Upper lobe of right lung (tissue), 1 donor: ENCODE measurements at regions not wholly inside any gene's neighbourhood (a gene's known extent, or its start where the extent isn't known, plus 50 kb on each side); places are given as distances from the start of the nearest gene placed in this dataset.

ENCODE experiments used
- ATAC-seq: fragments of 200-7000 bp; cut with Tn5 transposase; one replicate; pipeline ENCODE4 v1.9.1; 2020; ENCODE audit warnings: mild to moderate bottlenecking, moderate library complexity
- DNase-seq: peaks from one replicate; pipeline ENCODE4 v3.0.0-alpha.2; 2020
- H3K27ac ChIP-seq: fragments of 200-600 bp; one replicate; pipeline ENCODE4 v1.8.0; 2022
- H3K27me3 ChIP-seq: fragments of 200-600 bp; one replicate; pipeline ENCODE4 v1.8.0; 2022; ENCODE audit warnings: mild to moderate bottlenecking
- H3K36me3 ChIP-seq: fragments of 200-600 bp; one replicate; pipeline ENCODE4 v1.8.0; 2022
- H3K4me1 ChIP-seq: fragments of 200-600 bp; one replicate; pipeline ENCODE4 v1.8.0; 2022
- H3K4me3 ChIP-seq: fragments of 200-600 bp; one replicate; pipeline ENCODE4 v1.8.0; 2022; ENCODE audit warnings: mild to moderate bottlenecking
- H3K9me3 ChIP-seq: fragments of 200-600 bp; one replicate; pipeline ENCODE4 v1.8.0; 2022
- CTCF ChIP-seq: fragments of 200-600 bp; IDR thresholded peaks from one replicate; pipeline ENCODE4 v1.8.0; 2022; ENCODE audit warnings: antibody characterized with exemption
- intact Hi-C: fragments of 100-400 bp; cut with DNase I; formaldehyde crosslinking; loops from one replicate; pipeline ENCODE4 v1.11.0; 2022
- donor health status: DM: no; HTN: yes; CAD: no; lungs with severe emphysema.

DNA sequence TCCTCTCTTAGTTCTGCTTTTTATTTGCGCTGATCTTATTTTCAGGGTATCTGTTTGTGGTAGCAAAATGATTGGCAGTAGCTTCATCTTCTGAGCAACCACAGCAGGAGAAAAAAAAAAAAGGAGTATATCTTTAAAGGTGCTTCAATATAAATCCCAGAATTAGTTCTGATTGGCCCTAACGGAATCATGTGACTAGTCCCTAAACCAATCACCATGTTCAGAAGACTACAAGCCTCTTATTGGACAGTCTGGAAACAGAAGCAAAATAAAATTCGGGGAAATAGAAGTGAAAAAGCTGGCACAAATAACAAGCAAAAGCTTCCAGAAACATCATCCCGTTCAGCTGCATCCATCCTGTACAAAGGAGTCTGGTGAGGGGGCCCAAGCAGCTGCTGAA is 49.9 kb upstream of the PTPRO start:
- intact Hi-C loops = loop anchor here (10.0 kb wide), 1 partner anchor 582 kb away; no protein-coding TSS in a partner anchor
- no peak for TF ChIP-seq CTCF

More for the DNA sequence above, 49.9 kb upstream of the PTPRO start:
- Histone ChIP-seq H3K4me3 (no peak overlapping the region), H3K36me3 (no peaks in the 10 kb centered on the region), H3K27me3 (no peaks in the 10 kb centered on the region), H3K27ac (no peak overlapping the region), H3K9me3 (no peaks in the 10 kb centered on the region), H3K4me1 (peaks cover 4% of the 10 kb centered on the region)
- ATAC-seq = no peak
- no peak for DNase-seq
